CD8-positive, alpha-beta memory T cell (primary cell): ENCODE measurements at regions not wholly inside any gene's neighbourhood (a gene's known extent, or its start where the extent isn't known, plus 50 kb on each side); places are given as distances from the start of the nearest gene placed in this dataset.

ENCODE experiments used
- CTCF ChIA-PET: fragments of 350-600 bp; sonication (Branson Sonifier 250); formaldehyde crosslinking; loops from one replicate; lab custom pipeline; 2021; ENCODE audit warnings: antibody characterized with exemption; lab: Charles Lee
- POLR2A ChIA-PET: fragments of 350-600 bp; sonication (Branson Sonifier 250); formaldehyde crosslinking; loops from one replicate; lab custom pipeline; 2021; ENCODE audit warnings: antibody characterized with exemption; lab: Charles Lee
- DNase-seq, 5 donors: peaks; one replicate each; pipeline versions ENCODE4 v3.0.0 to v3.0.0-alpha.2; 2020 to 2022; ENCODE audit warnings: mixed read lengths in 1 of 5
- H3K27ac ChIP-seq: one replicate; pipeline ENCODE4 v1.7.0; 2013; ENCODE audit warnings: low read depth, mild to moderate bottlenecking, low read length, moderate library complexity
- H3K27me3 ChIP-seq: 2 replicates; pipeline ENCODE4 v1.7.0; 2013; ENCODE audit warnings: low read length, mild to moderate bottlenecking; ENCODE audit not compliant: insufficient read depth, poor library complexity, severe bottlenecking
- H3K36me3 ChIP-seq: 2 replicates; pipeline ENCODE4 v1.7.0; 2013; ENCODE audit warnings: mild to moderate bottlenecking, low read length, moderate library complexity; ENCODE audit not compliant: insufficient read depth
- H3K4me1 ChIP-seq: 2 replicates; pipeline ENCODE4 v1.7.0; 2013; ENCODE audit warnings: mild to moderate bottlenecking, low read length, moderate library complexity; ENCODE audit not compliant: insufficient read depth
- H3K4me3 ChIP-seq: 2 replicates; pipeline ENCODE4 v1.7.0; 2013; ENCODE audit warnings: mild to moderate bottlenecking, low read length
- H3K9me3 ChIP-seq: 2 replicates; pipeline ENCODE4 v1.7.0; 2013; ENCODE audit warnings: mild to moderate bottlenecking, low read length
- H3K27ac Mint-ChIP-seq, 8 donors: one replicate each; pipeline ENCODE4 v1.8.0; 2020 to 2021; ENCODE audit warnings: mixed read lengths in 8 of 8, mild to moderate bottlenecking in 6 of 8, inconsistent platforms in 3 of 8, moderate library complexity in 3 of 8
- H3K27me3 Mint-ChIP-seq, 2 donors: one replicate each; pipeline ENCODE4 v1.8.0; 2020 to 2021; ENCODE audit warnings: mixed read lengths in 2 of 2, mild to moderate bottlenecking in 1 of 2, moderate library complexity in 1 of 2
- H3K36me3 Mint-ChIP-seq, 3 donors: one replicate each; pipeline ENCODE4 v1.8.0; 2020 to 2021; ENCODE audit warnings: mixed read lengths in 3 of 3, inconsistent platforms in 1 of 3, mild to moderate bottlenecking in 1 of 3
- H3K4me1 Mint-ChIP-seq, 3 donors: one replicate each; pipeline ENCODE4 v1.8.0; 2020 to 2021; ENCODE audit warnings: mixed read lengths in 3 of 3, inconsistent platforms in 1 of 3, mild to moderate bottlenecking in 1 of 3
- H3K4me3 Mint-ChIP-seq, 7 donors: one replicate each; pipeline ENCODE4 v1.8.0; 2020 to 2021; ENCODE audit warnings: mixed read lengths in 7 of 7, mild to moderate bottlenecking in 6 of 7, moderate library complexity in 4 of 7, inconsistent platforms in 2 of 7
- H3K9me3 Mint-ChIP-seq, 5 donors: one replicate each; pipeline ENCODE4 v1.8.0; 2020 to 2022; ENCODE audit warnings: mixed read lengths in 5 of 5, mild to moderate bottlenecking in 3 of 5, moderate library complexity in 2 of 5, inconsistent platforms in 1 of 5

DNA sequence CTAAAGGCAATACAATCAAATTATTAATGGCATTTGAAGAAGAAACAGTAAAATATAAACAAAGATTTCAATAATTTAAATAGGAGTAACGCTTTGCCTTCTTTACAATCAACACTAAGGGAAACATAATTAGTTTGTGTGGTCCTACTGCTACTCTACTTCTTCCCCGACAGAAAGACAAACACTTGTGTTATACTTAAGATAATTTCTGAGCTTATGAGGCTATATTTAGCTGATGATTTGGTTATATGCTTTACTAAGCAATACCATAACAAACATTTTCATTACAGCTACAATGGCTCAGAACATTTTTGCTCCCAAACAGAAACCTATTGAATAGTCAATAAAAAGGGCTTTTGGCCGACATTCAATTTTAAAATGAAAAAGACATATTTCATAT is 1217.2 kb upstream of the GJE1 start:
- H3K27me3 ChIP-seq: no peaks in the 10 kb centered on the region
- no peaks in the 10 kb centered on the region for H3K9me3 ChIP-seq
- H3K4me3 Mint-ChIP-seq: no peak overlapping the region
- POLR2A ChIA-PET: no interaction called here
- no peaks in the 10 kb centered on the region for H3K36me3 Mint-ChIP-seq
- no peak for DNase-seq
- H3K4me1 ChIP-seq: no peaks in the 10 kb centered on the region
- no peak overlapping the region for H3K4me3 ChIP-seq
- H3K9me3 Mint-ChIP-seq: no peaks in the 10 kb centered on the region
- peaks cover 0 to 2% of the 10 kb centered on the region in 2 donors for H3K27me3 Mint-ChIP-seq
- CTCF ChIA-PET: no interaction called here
- no peaks in the 10 kb centered on the region for H3K4me1 Mint-ChIP-seq
- H3K36me3 ChIP-seq: no peaks in the 10 kb centered on the region
- H3K27ac ChIP-seq: no peak overlapping the region
- H3K27ac Mint-ChIP-seq: no peak overlapping the region

GRCh38 chr6:140915103-140915502 is 1217.6 kb upstream of the GJE1 start:
- H3K27me3 ChIP-seq: no peaks in the 10 kb centered on the region
- Mint-ChIP-seq H3K27ac (no peak overlapping the region), H3K27me3 (peaks cover 0 to 2% of the 10 kb centered on the region in 2 donors), H3K4me3 (no peak overlapping the region), H3K9me3 (no peaks in the 10 kb centered on the region), H3K36me3 (no peaks in the 10 kb centered on the region), H3K4me1 (no peaks in the 10 kb centered on the region)
- no peaks in the 10 kb centered on the region for H3K36me3 ChIP-seq
- CTCF ChIA-PET: no interaction called here
- no peaks in the 10 kb centered on the region for H3K4me1 ChIP-seq
- H3K9me3 ChIP-seq: no peaks in the 10 kb centered on the region
- POLR2A ChIA-PET: no interaction called here
- no peak for DNase-seq
- no peak overlapping the region for H3K4me3 ChIP-seq
- H3K27ac ChIP-seq: no peak overlapping the region

GRCh38 chr6:140912686-140913085 is 1220.0 kb upstream of the GJE1 start:
- H3K9me3 Mint-ChIP-seq: no peaks in the 10 kb centered on the region
- Histone ChIP-seq H3K27ac (no peak overlapping the region), H3K27me3 (no peaks in the 10 kb centered on the region), H3K4me1 (no peaks in the 10 kb centered on the region), H3K4me3 (no peak overlapping the region), H3K9me3 (no peaks in the 10 kb centered on the region), H3K36me3 (no peaks in the 10 kb centered on the region)
- CTCF ChIA-PET: no interaction called here
- H3K27me3 Mint-ChIP-seq: peaks cover 0 to 2% of the 10 kb centered on the region in 2 donors
- POLR2A ChIA-PET: no interaction called here
- no peak overlapping the region for H3K4me3 Mint-ChIP-seq
- H3K27ac Mint-ChIP-seq: no peak overlapping the region
- H3K36me3 Mint-ChIP-seq: no peaks in the 10 kb centered on the region
- H3K4me1 Mint-ChIP-seq: no peaks in the 10 kb centered on the region
- DNase-seq: no peak

GRCh38 chr6:140909625-140910024 is 1223.1 kb upstream of the GJE1 start:
- Histone ChIP-seq H3K27ac (no peak overlapping the region), H3K36me3 (no peaks in the 10 kb centered on the region), H3K4me3 (no peak overlapping the region), H3K9me3 (no peaks in the 10 kb centered on the region), H3K4me1 (no peaks in the 10 kb centered on the region), H3K27me3 (no peaks in the 10 kb centered on the region)
- CTCF ChIA-PET: no interaction called here
- no peaks in the 10 kb centered on the region for H3K36me3 Mint-ChIP-seq
- H3K9me3 Mint-ChIP-seq: no peaks in the 10 kb centered on the region
- no peak overlapping the region for H3K4me3 Mint-ChIP-seq
- H3K4me1 Mint-ChIP-seq: no peaks in the 10 kb centered on the region
- H3K27ac Mint-ChIP-seq: no peak overlapping the region
- H3K27me3 Mint-ChIP-seq: no peaks in the 10 kb centered on the region
- POLR2A ChIA-PET: no interaction called here
- no peak for DNase-seq

DNA sequence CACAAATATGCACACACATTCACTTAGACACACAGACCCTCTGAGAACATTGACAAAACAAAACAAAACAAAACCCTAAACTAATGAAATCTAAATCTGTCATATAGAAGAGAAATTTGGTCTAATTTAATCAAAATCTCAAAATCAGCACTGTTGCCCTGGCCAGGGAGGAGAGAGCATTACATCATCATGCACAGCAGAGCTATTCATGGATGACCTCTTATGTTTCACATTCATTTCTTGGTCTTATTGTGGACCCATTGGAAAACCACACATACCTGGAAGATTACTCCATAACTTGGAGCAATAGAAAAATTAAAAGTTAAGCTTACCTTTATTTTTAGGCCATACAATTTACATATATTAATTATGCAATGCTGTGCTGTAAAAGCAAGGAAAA is 1223.6 kb upstream of the GJE1 start:
- ChIA-PET CTCF (no interaction called here), POLR2A (no interaction called here)
- Histone ChIP-seq H3K4me1 (no peaks in the 10 kb centered on the region), H3K36me3 (no peaks in the 10 kb centered on the region), H3K27me3 (no peaks in the 10 kb centered on the region), H3K4me3 (no peak overlapping the region), H3K27ac (no peak overlapping the region), H3K9me3 (no peaks in the 10 kb centered on the region)
- Mint-ChIP-seq H3K36me3 (no peaks in the 10 kb centered on the region), H3K4me1 (no peaks in the 10 kb centered on the region), H3K27me3 (no peaks in the 10 kb centered on the region), H3K9me3 (no peaks in the 10 kb centered on the region), H3K4me3 (no peak overlapping the region), H3K27ac (no peak overlapping the region)
- no peak for DNase-seq

DNA sequence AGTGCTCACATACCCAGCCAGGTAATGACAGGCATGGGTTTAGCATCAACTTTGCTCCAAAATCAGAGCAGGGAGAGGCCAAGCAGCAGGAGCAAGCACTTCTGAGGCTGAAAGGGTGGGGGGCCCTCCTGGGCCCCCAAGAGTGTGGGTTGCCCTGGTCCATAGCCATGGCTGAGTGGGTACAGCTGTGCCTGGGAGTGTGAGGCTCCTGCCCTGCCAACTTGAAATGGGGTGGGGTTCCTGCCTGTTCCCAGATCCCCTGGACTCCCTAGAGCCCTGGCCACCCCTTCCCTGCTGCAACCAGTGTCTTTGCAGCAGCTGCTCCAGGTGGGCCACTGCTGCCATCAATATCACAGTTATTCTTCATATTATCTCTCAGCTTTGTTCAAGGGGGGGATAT is 1224.2 kb upstream of the GJE1 start:
- no peak overlapping the region for H3K27ac Mint-ChIP-seq
- POLR2A ChIA-PET: no interaction called here
- H3K4me1 ChIP-seq: no peaks in the 10 kb centered on the region

DNA sequence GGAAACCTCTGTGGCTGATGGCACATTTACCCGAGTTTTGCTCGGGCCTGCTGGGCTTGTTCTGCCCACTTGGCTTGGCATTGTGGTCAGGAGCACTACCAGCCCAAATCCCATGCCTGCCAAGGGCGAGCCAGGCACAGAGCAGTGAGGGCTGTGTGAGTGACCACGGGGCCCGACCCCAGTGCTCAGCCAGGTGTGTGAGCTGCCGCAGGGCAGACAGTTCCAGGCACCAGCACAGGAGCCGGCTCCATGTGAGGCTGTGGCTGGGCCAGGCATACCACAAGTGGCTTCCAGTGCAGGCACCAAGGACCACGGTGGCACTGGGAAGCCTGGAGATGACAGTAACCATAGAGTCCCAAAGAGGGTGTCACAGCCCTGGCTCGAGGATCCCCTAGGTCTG is 1225.5 kb upstream of the GJE1 start:
- no peaks in the 10 kb centered on the region for H3K4me1 Mint-ChIP-seq
- no peak overlapping the region for H3K4me3 Mint-ChIP-seq
- no peaks in the 10 kb centered on the region for H3K9me3 ChIP-seq
- no peak overlapping the region for H3K27ac Mint-ChIP-seq
- H3K4me1 ChIP-seq: no peaks in the 10 kb centered on the region
- H3K27me3 ChIP-seq: no peaks in the 10 kb centered on the region
- POLR2A ChIA-PET: no interaction called here
- H3K27me3 Mint-ChIP-seq: peaks cover 0 to 1% of the 10 kb centered on the region in 2 donors
- H3K27ac ChIP-seq: no peak overlapping the region
- no peaks in the 10 kb centered on the region for H3K9me3 Mint-ChIP-seq
- H3K36me3 Mint-ChIP-seq: no peaks in the 10 kb centered on the region
- H3K36me3 ChIP-seq: no peaks in the 10 kb centered on the region
- no peak for DNase-seq
- H3K4me3 ChIP-seq: no peak overlapping the region
- CTCF ChIA-PET: no interaction called here

More for the DNA sequence above, 1224.2 kb upstream of the GJE1 start:
- Mint-ChIP-seq H3K4me3 (no peak overlapping the region), H3K4me1 (no peaks in the 10 kb centered on the region), H3K9me3 (no peaks in the 10 kb centered on the region), H3K27me3 (no peaks in the 10 kb centered on the region), H3K36me3 (no peaks in the 10 kb centered on the region)
- DNase-seq: peak in 1 of 5 donors; percentile 22
- H3K27ac ChIP-seq: no peak overlapping the region
- H3K4me3 ChIP-seq: no peak overlapping the region
- no peaks in the 10 kb centered on the region for H3K27me3 ChIP-seq
- H3K36me3 ChIP-seq: no peaks in the 10 kb centered on the region
- CTCF ChIA-PET: no interaction called here
- H3K9me3 ChIP-seq: no peaks in the 10 kb centered on the region

GRCh38 chr6:140905724-140906123 is 1227.0 kb upstream of the GJE1 start:
- Histone ChIP-seq H3K4me3 (no peak overlapping the region), H3K27me3 (no peaks in the 10 kb centered on the region), H3K4me1 (no peaks in the 10 kb centered on the region), H3K36me3 (no peaks in the 10 kb centered on the region), H3K9me3 (no peaks in the 10 kb centered on the region), H3K27ac (no peak overlapping the region)
- Mint-ChIP-seq H3K9me3 (peaks cover 0 to 4% (median 0%) of the 10 kb centered on the region in 5 donors), H3K27ac (no peak overlapping the region), H3K4me1 (no peaks in the 10 kb centered on the region), H3K36me3 (no peaks in the 10 kb centered on the region), H3K27me3 (peaks cover 3 to 10% of the 10 kb centered on the region in 2 donors), H3K4me3 (no peak overlapping the region)
- no peak for DNase-seq
- ChIA-PET POLR2A (no interaction called here), CTCF (no interaction called here)

DNA sequence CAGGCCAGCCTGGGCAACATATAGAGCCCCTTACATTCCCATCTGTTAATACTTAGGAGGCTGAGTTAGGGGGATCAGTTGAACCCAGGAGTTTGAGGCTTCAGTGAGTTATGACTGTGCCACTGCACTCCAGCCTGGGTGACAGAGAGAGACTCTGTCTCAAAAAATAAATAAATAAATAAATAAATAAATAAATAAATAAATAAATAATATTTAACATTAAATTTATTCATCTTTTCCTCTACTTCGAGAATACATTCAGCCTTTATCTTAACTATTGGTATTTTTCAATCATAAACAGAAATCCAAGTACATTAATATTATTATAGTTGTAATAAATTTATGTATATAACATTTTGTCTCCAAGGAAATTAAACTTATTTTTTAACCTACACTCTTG is 1227.7 kb upstream of the GJE1 start:
- Histone ChIP-seq H3K36me3 (no peaks in the 10 kb centered on the region), H3K27ac (no peak overlapping the region), H3K4me1 (no peaks in the 10 kb centered on the region), H3K27me3 (no peaks in the 10 kb centered on the region), H3K9me3 (no peaks in the 10 kb centered on the region), H3K4me3 (no peak overlapping the region)
- Mint-ChIP-seq H3K27ac (no peak overlapping the region), H3K36me3 (no peaks in the 10 kb centered on the region), H3K9me3 (peaks cover 0 to 4% (median 0%) of the 10 kb centered on the region in 5 donors), H3K27me3 (peaks cover 3 to 10% of the 10 kb centered on the region in 2 donors), H3K4me1 (no peaks in the 10 kb centered on the region), H3K4me3 (no peak overlapping the region)
- POLR2A ChIA-PET: no interaction called here
- CTCF ChIA-PET: no interaction called here
- no peak for DNase-seq
